ENCODE measurements at regions not wholly inside any gene's neighbourhood (a gene's known extent, or its start where the extent isn't known, plus 50 kb on each side); places are given as distances from the start of the nearest gene placed in this dataset.

DNA sequence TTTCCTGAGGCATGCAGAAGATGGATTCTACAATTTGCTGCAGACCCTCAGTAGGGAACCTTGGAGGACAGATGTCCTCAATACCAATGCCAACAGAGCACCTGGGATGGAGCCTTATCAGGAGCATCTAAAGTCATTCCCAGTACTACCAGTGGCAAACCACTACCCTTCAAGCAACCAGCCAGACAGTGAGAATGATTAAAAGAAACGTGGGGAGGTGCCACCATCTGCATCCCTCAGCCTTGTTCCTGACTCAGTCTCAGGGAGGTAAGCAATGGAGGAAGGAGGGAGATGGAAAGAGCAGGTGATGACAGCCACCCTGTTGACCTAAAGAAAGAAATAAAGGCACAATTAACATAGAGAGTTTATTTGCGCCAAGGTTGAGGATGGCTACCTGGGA, 175.2 kb upstream of the GRIN2B start:
- no peak for DNase-seq

DNA sequence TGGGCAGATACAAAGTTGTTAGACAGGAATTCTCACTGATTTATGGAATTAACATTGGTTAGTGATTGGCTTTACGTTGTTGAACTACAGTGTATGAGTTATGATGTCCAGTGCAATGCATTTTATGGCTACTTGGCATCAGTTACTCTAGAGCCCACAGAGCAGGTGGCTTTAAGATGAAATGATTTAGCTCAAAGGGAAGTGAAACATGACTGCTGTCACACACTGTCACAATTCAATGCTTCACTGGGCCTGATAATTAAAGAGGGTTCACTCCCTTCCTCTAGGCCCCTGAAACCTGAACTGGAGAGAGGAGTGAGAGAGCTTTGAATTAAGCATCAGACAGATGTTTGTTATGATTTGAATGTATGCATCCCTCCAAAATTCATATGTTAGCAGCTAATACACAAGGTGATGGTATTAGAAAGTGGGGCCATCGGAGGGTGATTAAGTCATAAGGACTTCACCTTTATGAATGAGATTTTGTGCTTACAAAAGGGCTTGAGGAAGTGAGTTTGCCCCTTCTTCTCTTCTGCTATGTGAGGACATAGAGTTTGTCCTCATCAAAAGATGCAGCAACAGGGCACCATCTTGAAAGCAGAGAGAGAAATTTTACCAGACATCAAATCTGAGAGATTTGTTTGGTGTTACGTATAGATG, 175.8 kb upstream of the GRIN2B start:
- DNase-seq: no peak

GRCh38 chr12:14164266-14164665, 182.9 kb upstream of the GRIN2B start:
- DNase-seq: no peak

- DNase-seq: peak; percentile 16
Observed at GRCh38 chr12:14167005-14167628, 185.7 kb upstream of the GRIN2B start.

DNA sequence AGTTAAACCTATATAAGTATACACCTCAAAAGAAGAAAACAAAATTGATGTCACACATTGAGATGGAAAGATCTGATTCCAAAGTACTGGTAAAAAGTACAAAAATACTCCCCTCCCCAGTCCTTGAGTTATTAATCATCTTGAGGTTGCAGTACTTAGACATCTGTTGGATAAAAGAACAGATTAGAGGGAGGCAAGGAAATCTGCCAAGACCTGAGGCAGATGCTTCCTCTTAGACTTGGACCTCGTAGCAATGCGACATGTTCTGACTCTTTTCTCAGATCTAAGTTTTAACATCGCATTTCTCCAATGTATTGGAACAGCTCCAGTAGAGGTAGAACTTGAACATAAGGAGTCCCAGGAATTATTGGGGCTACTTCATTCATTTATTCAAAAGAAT, 187.9 kb upstream of the GRIN2B start:
- DNase-seq: no peak

- DNase-seq: no peak
Observed at GRCh38 chr12:14171106-14171505, 189.7 kb upstream of the GRIN2B start.

- DNase-seq: no peak
Observed at GRCh38 chr12:14175206-14175605, 190.3 kb upstream of the ATF7IP start.

DNA sequence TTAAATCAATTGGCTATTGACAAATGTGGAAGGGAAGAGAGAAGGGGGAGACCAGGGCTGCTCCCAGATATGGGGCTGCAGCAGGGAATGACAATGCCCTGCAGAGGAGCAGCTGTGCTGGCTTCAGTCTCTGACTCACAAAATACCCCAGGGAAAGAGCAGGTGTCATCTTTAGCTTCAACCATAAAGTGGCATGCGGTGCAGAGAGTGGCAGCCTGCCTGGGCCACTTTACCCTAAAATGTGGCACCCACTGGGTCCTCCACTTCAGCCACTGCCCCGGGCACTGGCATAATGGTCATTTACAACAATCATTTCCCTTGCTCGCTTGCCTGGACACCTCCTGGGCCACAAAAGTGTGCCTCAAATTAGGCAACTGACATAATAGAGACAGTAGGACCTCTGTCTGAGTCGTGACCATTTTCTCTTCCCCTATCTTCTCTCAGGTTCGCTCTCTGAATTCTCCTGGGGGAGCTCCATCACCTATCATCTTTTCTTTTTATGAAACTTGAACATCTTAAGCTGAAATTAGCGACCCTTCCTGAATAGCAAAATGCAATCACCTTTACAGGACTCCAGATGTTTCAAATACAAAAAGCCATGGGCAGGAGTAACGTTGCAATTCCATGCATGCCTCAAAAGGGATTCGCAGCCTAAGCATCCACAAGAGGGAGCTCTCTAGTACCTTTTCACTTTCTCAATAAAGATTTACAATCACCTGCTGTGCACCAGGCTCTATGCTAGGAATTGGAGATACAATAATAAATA, 179.9 kb upstream of the ATF7IP start:
- no peak for DNase-seq

DNA sequence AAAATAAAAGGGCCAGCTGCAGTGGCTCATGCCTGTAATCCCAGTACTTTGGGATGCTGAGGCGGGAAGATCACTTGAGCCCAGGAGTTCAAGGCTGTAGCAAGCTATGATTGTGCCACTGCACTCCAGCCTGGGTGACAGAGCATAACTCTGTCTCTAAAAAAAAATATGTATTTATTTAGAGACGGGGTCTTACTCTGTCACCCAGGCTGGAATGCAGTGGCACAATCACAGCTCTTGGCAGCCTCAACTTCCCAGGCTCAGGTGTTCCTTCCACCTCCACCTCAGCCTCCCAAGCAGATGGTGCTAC, 179.3 kb upstream of the ATF7IP start:
- DNase-seq: no peak

DNA sequence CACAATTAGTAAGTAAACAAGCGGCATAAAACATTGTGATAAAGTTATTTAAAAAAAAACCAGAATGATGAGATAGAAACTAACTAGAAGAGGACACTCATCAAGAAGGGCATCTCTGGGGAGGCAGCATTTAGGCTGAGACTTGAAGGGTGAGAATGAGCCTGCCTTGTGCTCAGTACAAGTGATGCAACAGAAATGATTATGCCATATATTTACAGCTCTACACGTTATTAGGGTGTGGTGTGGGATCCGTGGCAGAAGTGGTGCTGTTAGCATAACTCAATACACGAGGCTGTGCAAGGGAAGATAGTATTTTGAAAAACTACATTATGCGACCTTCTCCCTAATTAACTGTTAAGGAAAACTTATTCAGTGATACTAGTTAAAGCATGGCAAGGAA, 178.5 kb upstream of the ATF7IP start:
- no peak for DNase-seq

- DNase-seq: no peak
Observed at GRCh38 chr12:14187966-14188365, 177.5 kb upstream of the ATF7IP start.

GRCh38 chr12:14188744-14189143, 176.7 kb upstream of the ATF7IP start:
- no peak for DNase-seq

GRCh38 chr12:14190694-14191093, 174.8 kb upstream of the ATF7IP start:
- DNase-seq: no peak

DNA sequence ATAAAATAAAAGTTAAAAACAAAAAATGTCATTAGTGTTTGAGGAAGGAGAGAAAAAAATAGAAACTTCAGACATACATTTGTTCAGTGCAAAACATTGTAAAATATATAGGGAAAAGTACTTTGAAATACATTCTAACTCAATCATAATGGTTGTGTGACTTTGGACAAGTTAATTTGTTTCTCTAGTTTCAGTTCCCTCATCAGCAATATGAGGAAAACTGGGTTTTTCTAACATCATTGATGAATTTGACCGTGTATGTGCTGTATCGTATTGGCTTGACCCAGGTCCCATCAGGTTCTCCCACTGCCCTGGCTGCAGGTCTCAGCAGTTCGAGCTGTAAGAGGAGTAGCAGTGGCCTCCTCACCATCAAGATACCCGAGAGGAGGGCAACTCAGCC, 173.9 kb upstream of the ATF7IP start:
- no peak for DNase-seq

DNA sequence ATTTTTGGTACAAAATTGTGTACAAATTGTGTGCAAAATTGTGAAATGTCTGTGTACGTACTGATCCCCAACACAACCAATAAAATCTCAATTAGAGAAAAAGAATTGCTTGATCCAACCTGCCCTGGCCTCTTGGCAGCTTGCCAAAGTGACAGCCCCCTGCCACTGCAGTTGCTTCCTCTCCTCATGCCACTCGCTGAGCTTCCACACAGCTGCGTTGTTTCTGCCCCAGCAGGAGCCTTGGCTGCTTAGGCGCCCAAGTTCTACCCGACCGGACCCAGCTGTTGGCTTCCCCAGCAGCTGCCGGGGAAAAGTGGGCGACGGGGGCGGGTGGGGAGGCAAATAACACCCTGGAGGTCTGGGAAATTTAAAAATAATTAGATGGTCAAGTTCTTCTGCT, 171.8 kb upstream of the ATF7IP start:
- DNase-seq: no peak

DNA sequence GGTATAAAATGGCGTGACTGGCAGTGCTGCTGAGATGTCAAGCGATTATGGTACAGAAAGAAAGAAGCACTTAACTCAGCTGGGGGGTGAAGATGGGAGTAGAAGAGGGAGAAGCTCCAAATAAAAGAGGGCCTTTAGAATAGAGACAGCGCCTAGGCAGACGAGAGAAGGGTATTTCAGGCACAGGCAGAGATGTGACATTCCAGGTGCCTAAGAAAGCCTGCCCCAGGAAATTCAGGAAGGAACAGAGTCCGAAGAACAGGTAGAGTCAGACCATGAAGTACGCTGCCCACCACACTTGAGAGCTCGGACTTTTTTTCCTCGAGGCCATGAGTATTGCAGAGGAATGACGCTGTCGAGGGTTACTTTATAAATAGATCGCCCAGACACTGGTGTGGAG, 170.9 kb upstream of the ATF7IP start:
- DNase-seq: no peak

DNA sequence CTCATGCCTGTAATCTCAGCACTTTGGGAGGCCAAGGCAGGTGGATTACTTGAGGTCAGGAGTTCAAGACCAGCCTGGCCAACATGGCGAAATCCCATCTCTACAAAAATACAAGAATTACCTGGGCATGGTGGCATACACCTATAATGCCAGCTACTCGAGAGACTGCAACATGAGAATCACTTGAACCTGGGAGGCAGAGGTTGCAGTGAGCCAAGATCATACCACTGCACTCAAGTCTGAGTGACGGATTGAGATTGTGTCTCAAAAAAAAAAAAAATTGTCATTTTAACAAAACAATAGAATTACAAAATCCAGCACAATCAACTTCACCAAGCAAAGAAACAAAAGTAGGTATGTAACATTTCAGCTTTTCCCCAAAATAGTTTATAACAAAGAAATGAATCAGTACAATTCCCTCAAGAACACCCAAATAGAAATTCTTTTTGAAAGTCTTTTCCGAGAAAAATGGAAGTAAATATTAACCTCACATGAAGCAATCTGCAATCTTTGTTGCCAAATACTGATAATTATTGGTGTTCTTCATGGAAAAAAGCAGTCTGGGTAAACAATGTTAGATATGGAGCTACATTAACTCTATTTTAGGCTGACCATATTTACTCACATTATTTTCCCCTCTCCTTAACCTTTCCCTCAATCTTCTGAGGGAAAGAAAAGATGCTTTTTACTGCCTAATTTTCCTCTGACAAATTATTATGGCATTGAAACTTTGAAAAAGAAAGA, 165.9 kb upstream of the ATF7IP start:
- DNase-seq: no peak

DNA sequence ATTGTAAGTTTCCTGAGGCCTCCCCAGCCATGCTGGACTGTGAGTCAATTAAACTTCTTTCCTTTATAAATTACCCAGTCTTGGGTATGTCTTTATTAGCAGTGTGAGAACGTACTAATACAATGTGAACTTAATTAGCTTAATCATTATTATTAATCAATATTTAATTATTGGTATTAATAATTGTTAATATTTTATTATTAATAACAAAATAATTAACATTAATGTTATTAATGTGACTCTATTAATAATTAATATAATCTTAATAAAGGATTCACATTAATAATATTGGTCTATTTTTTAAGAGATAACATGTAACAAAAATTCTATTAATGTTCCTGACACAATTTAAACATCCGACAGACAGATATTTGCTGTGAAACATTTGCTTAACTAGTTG, 164.9 kb upstream of the ATF7IP start:
- no peak for DNase-seq

DNA sequence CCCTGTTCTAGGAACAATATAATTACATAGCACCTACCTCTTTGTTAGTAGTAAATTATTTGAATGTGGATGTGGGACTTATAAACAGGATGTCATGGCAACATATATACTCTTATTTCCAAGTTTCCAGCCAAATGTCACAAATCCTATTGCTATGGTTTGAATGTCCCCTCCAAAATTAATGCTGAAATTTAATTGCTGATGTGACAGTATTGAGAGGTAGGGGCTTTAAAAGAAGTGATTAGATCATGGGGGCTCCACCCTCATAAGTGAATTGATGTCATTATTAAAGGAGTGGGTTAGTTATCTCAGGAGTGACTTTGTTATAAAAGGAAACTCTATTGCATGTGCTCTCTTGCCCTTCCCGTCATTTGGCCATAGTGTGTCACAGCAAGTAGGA, 164.2 kb upstream of the ATF7IP start:
- DNase-seq: no peak

- DNase-seq: no peak
Observed at GRCh38 chr12:14207905-14208551, 157.5 kb upstream of the ATF7IP start.

- DNase-seq: no peak
Observed at GRCh38 chr12:14211947-14212387, 153.5 kb upstream of the ATF7IP start.

DNA sequence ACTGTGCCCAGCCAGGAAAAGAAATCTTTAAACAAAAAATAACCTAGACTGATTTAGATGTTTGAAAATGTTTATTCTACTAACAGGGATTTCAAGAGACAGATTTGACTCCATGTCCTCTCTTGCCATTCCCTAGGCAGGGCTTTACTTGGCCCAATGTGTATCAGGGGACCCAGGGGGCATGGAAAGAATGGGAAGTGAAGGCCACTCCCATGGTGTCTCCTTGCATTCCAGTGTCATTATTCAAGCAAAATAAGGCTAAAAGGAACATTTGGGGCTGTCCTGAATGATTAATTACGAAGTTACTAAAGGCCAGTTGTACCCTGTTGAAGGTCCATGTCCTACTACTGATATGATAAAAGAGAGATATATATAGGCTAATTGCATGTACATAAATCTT, 151.9 kb upstream of the ATF7IP start:
- DNase-seq: no peak

DNA sequence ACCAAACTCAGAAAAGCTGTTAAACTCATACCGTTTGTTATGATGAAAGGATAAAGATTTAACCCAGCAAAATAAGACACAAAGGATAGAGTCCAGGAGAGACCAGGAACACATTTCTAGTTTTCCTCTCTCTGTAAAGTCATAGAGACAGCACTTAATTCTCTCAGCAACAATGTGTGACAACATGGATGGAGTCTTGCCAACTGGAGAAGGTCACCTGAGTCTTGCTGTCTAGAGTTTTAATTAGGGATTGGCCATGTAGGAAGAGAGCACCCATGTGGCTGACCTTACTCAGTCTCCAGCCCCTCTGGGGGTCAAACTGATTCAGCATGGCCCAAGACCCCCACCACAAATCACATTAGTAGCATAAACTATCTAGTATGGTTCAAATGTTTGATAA, 151.0 kb upstream of the ATF7IP start:
- no peak for DNase-seq

Measured in stimulated activated CD4-positive, alpha-beta T cell treated with anti-CD3 and anti-CD28 coated beads, Interleukin-1b, Interleukin-23, amount 100 ng/mL, for 48 hours (primary cell).